ENCODE measurements at regions not wholly inside any gene's neighbourhood (a gene's known extent, or its start where the extent isn't known, plus 50 kb on each side); places are given as distances from the start of the nearest gene placed in this dataset.

GRCh38 chr7:85593355-85593754, 406.5 kb upstream of the SEMA3D start:
- H3K27ac ChIP-seq (ENCODE audit: low read depth, low read length) = no peak overlapping the region
- H3K79me2 ChIP-seq (ENCODE audit: control insufficient read depth, low read length) = no peaks in the 10 kb centered on the region
- no peaks in the 10 kb centered on the region for H3K36me3 ChIP-seq (ENCODE audit: control insufficient read depth, low read length)
- H3K9me2 ChIP-seq (replicated peaks; ENCODE audit: control insufficient read depth, low read length) = no peaks in the 10 kb centered on the region; the same call in 1 of the 2 replicates
- H3K27me3 ChIP-seq (ENCODE audit: control insufficient read depth, low read length) = no peaks in the 10 kb centered on the region
- no peaks in the 10 kb centered on the region for H3K4me1 ChIP-seq (ENCODE audit: control insufficient read depth, low read length)
- no peak for TF ChIP-seq EZH2phosphoT487 (IDR thresholded peaks at IDR 0.05; ENCODE audit: borderline replicate concordance, low read length)
- TF ChIP-seq, protein P1, sequence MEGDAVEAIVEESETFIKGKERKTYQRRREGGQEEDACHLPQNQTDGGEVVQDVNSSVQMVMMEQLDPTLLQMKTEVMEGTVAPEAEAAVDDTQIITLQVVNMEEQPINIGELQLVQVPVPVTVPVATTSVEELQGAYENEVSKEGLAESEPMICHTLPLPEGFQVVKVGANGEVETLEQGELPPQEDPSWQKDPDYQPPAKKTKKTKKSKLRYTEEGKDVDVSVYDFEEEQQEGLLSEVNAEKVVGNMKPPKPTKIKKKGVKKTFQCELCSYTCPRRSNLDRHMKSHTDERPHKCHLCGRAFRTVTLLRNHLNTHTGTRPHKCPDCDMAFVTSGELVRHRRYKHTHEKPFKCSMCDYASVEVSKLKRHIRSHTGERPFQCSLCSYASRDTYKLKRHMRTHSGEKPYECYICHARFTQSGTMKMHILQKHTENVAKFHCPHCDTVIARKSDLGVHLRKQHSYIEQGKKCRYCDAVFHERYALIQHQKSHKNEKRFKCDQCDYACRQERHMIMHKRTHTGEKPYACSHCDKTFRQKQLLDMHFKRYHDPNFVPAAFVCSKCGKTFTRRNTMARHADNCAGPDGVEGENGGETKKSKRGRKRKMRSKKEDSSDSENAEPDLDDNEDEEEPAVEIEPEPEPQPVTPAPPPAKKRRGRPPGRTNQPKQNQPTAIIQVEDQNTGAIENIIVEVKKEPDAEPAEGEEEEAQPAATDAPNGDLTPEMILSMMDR (IDR thresholded peaks at IDR 0.05; ENCODE audit: low read depth, low read length, poor library complexity, severe bottlenecking) = no peak
- H3K4me2 ChIP-seq (ENCODE audit: low read length) = no peak overlapping the region
- H3F3A ChIP-seq (ENCODE audit: control insufficient read depth, insufficient read depth) = no peaks in the 10 kb centered on the region
- no peaks in the 10 kb centered on the region for H4K20me1 ChIP-seq (ENCODE audit: control insufficient read depth, insufficient read depth, low read depth, low read length)
- H3K4me3 ChIP-seq (ENCODE audit: low read length) = no peak overlapping the region
- no peaks in the 10 kb centered on the region for H3K9me3 ChIP-seq (ENCODE audit: control insufficient read depth, insufficient read depth, low read length)

GRCh38 chr7:85587785-85588184, 400.9 kb upstream of the SEMA3D start:
- no peak overlapping the region for H3K4me2 ChIP-seq (ENCODE audit: low read length)
- H3K4me3 ChIP-seq (ENCODE audit: low read length) = no peak overlapping the region
- no peaks in the 10 kb centered on the region for H4K20me1 ChIP-seq (ENCODE audit: control insufficient read depth, insufficient read depth, low read depth, low read length)
- H3K27me3 ChIP-seq (ENCODE audit: control insufficient read depth, low read length) = no peaks in the 10 kb centered on the region
- no peaks in the 10 kb centered on the region for H3F3A ChIP-seq (ENCODE audit: control insufficient read depth, insufficient read depth)
- no peaks in the 10 kb centered on the region for H3K9me2 ChIP-seq (replicated peaks; ENCODE audit: control insufficient read depth, low read length)
- no peaks in the 10 kb centered on the region for H3K9me3 ChIP-seq (ENCODE audit: control insufficient read depth, insufficient read depth, low read length)
- H3K4me1 ChIP-seq (ENCODE audit: control insufficient read depth, low read length) = no peaks in the 10 kb centered on the region
- TF ChIP-seq, protein P1 (IDR thresholded peaks at IDR 0.05; ENCODE audit: low read depth, low read length, poor library complexity, severe bottlenecking) = no peak
- TF ChIP-seq EZH2phosphoT487 (IDR thresholded peaks at IDR 0.05; ENCODE audit: borderline replicate concordance, low read length) = no peak
- no peaks in the 10 kb centered on the region for H3K36me3 ChIP-seq (ENCODE audit: control insufficient read depth, low read length)
- H3K79me2 ChIP-seq (ENCODE audit: control insufficient read depth, low read length) = no peaks in the 10 kb centered on the region
- no peak overlapping the region for H3K27ac ChIP-seq (ENCODE audit: low read depth, low read length)

DNA sequence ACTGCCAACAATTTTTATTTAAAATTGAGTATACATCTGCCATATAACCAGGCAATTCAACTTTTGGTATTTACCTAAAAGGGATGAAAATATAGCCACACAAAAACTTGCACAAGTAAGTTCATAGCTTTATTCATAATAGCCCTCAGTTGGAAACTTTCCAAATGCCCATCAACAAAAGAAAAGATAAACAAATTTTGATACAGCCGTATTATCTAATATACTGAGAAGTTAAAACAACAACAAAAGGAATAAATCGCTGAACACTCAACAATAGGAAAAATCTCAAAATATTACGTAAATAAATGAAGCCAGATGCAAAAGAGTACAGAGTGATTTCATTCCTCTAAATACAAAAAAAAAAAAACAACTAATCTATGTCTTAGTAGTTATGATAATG, 399.2 kb upstream of the SEMA3D start:
- H3K27ac ChIP-seq (ENCODE audit: low read depth, low read length) = no peak overlapping the region
- no peaks in the 10 kb centered on the region for H3K9me3 ChIP-seq (ENCODE audit: control insufficient read depth, insufficient read depth, low read length)
- no peaks in the 10 kb centered on the region for H3K27me3 ChIP-seq (ENCODE audit: control insufficient read depth, low read length)
- H3K36me3 ChIP-seq (ENCODE audit: control insufficient read depth, low read length) = no peaks in the 10 kb centered on the region
- H3K4me1 ChIP-seq (ENCODE audit: control insufficient read depth, low read length) = no peaks in the 10 kb centered on the region
- no peaks in the 10 kb centered on the region for H3F3A ChIP-seq (ENCODE audit: control insufficient read depth, insufficient read depth)
- H3K9me2 ChIP-seq (replicated peaks; ENCODE audit: control insufficient read depth, low read length) = no peaks in the 10 kb centered on the region
- H4K20me1 ChIP-seq (ENCODE audit: control insufficient read depth, insufficient read depth, low read depth, low read length) = no peaks in the 10 kb centered on the region
- no peak overlapping the region for H3K4me3 ChIP-seq (ENCODE audit: low read length)
- no peaks in the 10 kb centered on the region for H3K79me2 ChIP-seq (ENCODE audit: control insufficient read depth, low read length)
- TF ChIP-seq EZH2phosphoT487 (IDR thresholded peaks at IDR 0.05; ENCODE audit: borderline replicate concordance, low read length) = no peak
- TF ChIP-seq, protein P1 (IDR thresholded peaks at IDR 0.05; ENCODE audit: low read depth, low read length, poor library complexity, severe bottlenecking) = no peak
- no peak overlapping the region for H3K4me2 ChIP-seq (ENCODE audit: low read length)
